GM12878 (cell line): ENCODE measurements at regions not wholly inside any gene's neighbourhood (a gene's known extent, or its start where the extent isn't known, plus 50 kb on each side); places are given as distances from the start of the nearest gene placed in this dataset.

Source experiments
- BCL3 ChIP-seq: IDR thresholded peaks from 2 replicates; pipeline ENCODE4 v1.6.1; 2011; ENCODE audit warnings: borderline replicate concordance, low read depth, mild to moderate bottlenecking, moderate library complexity, low read length; ENCODE audit not compliant: insufficient read depth, poor library complexity, severe bottlenecking
- CHD4 ChIP-seq: fragments of 200-600 bp; sonication (generic); IDR thresholded peaks from 2 replicates; pipeline ENCODE4 v1.6.1; 2016; ENCODE audit warnings: mild to moderate bottlenecking
- FOS ChIP-seq: IDR thresholded peaks from 3 replicates; pipeline ENCODE4 v1.6.1; 2011; ENCODE audit warnings: borderline replicate concordance; ENCODE audit not compliant: insufficient read length; ENCODE audit errors: extremely low read depth
- HCFC1 ChIP-seq: fragments of 150-350 bp; IDR thresholded peaks from 2 replicates; pipeline ENCODE4 v1.6.1; 2014; ENCODE audit warnings: low read length
- MLLT1 ChIP-seq: fragments of 450-650 bp; IDR thresholded peaks from 2 replicates; pipeline ENCODE4 v1.6.1; 2016; ENCODE audit warnings: mild to moderate bottlenecking
- RAD51 ChIP-seq: fragments of 450-650 bp; IDR thresholded peaks from 2 replicates; pipeline ENCODE4 v1.6.1; 2016; ENCODE audit warnings: moderate library complexity, mild to moderate bottlenecking, inconsistent platforms
- REST ChIP-seq: IDR thresholded peaks from 2 replicates; pipeline ENCODE4 v1.6.1; 2012; ENCODE audit warnings: mild to moderate bottlenecking, low read depth, low read length
- RUNX3 ChIP-seq: IDR thresholded peaks from 2 replicates; pipeline ENCODE4 v1.6.1; 2012; ENCODE audit warnings: low read length, inconsistent platforms

DNA sequence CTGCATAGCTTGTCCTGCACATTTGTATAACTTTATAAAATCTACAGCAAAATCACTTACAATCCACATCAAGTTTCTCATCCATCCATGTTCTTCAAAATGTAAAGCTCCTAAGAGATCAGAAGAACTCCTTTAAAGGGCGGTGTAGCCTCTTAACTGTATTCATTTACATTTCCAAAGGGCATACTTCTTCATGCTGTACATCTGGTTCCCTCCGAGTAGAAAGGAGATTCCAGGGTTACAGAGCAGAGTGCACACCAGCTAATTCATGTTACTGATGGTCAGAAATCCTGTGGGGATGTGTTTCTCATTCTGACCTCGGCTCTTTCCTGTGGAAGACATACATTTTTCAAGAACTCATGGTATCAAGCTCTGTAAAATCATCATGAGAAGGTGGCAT is 231.8 kb downstream of the ARAP2 start (continued):
- TF ChIP-seq RUNX3 (no peak), HCFC1 (no peak), BCL3 (no peak), CHD4 (no peak), REST (no peak), FOS (no peak), MLLT1 (no peak), RAD51 (no peak)
